Occipital lobe (tissue), 1 donor: ENCODE measurements at regions not wholly inside any gene's neighbourhood (a gene's known extent, or its start where the extent isn't known, plus 50 kb on each side); places are given as distances from the start of the nearest gene placed in this dataset.

ENCODE experiments used
- DNase-seq: peaks from one replicate; lab custom pipeline; 2025; lab: John Stamatoyannopoulos, UW

- DNase-seq: no peak
Measured at GRCh38 chr15:47439146-47440111, 277.9 kb upstream of the SEMA6D start.

DNA sequence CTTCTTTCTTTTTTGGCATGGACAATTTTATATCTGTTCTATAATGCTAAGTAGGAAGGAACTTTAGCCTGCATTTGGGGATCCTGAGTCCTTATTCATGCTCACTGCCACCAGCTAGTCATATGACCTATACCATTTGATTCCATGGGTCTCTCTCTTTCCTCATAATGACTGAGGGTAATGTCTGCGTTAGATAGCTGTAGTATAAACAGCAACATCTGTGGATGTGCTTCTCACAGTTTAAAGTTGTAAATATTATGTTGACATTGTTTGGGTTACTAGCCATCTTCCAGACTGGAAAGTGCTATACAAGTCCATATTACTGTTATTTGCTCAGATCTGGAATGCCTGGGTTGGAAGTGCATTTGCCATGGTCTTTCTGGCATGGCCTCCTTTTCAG, 274.9 kb upstream of the SEMA6D start:
- DNase-seq: no peak

DNA sequence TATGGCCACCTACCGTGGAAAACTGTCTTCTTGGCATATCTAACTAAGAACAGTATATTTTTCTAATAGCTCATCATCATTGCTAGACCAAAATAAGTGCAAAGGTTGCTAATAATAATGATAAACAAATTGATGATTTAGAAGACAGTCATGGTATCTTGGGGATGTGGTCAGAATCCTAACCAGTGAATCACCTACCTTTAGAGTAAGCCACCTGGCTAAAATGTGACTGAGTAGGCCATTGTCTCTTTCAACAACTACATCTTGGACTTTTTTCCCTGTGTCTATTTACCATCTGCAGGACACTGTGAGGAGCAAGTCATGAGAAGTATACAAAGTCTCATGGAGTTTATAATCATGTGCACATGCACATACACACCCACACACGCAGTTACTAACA, 273.5 kb upstream of the SEMA6D start:
- no peak for DNase-seq

DNA sequence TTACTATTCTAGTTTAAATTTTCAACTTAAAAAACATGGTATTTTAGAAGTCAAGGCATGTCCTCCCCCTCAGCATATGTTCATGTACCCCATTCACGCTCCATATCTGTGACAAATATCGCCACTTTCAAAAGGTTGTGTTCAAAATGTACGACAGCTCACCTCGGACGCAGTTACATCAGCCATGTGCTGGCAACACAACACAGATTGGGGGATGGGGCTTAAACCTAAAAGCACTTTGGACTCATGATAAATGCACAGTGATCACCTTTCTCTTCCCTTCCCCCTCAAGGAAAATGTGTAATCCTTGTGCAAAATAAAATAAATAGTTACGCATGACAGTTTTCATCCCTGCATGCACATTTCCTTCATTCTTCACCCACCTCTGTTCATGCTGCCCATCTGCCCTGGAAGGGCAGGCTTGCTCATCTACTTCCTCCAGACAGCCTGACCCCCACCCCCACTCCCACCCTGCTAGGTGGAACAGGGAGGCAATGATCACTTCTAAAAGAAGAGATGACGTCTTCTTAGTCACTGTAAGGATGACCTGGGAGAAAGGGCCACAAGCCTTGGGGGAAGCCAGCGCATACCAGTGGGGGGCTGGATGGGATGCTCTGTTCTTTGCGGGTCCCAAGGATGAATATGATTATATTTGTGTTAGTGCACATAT, 271.4 kb upstream of the SEMA6D start:
- no peak for DNase-seq

DNA sequence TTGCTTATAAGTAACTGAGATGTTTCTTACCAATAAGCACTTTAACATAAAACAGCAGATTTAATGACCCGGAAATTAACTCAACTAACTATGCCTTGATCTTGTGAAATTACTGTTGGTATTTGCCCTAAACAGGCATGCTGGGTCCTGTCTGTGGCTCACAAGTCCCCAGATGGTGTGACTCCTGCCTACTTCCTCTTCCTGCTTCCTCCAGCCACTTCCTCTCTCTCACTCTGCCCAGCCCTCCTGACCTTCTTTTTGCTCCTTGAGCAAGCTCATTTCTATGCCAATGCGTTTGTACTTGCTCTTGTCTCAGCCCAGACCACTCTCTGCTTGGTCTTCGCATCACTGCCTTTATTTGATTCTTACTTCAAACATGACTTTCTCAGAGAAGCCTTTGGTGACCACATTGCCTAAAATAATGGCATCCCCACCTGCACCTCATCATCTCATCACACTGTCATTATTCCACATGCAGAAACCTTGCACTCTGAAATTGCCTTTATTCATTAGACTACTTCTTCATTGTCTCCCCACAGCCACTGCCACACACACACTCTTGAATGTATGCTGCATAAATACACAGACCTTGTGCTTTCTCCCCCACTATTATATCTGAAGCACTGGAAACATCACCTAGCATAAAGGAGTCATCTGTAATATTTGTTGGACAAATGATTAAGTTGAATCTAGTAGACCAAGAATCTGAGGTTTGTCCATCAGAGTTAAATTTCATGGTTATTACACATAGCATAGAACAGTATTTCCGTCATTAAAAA, 256.3 kb upstream of the SEMA6D start:
- DNase-seq: no peak

DNA sequence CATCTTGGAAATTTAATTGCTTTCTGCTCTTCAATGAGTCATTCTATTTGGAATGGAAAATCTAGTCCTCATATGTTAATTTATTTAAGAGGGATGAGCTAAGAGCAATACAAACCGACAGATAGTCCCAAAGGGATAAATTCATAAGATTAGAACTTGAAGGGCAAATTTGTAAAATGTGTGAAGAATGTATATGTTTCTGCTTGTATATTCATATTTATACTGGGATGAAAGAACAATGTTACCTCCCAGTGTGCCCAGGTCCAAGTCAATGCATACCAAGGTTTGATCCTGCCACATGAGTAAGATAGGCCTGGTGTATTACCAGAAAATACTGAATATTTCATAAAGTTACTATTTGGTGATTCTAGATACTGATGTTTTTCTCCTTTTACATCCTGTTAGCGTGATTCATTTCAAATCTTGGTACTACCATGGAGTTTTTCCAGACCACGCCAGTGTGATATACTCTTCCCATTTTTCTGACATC, 255.6 kb upstream of the SEMA6D start:
- no peak for DNase-seq

DNA sequence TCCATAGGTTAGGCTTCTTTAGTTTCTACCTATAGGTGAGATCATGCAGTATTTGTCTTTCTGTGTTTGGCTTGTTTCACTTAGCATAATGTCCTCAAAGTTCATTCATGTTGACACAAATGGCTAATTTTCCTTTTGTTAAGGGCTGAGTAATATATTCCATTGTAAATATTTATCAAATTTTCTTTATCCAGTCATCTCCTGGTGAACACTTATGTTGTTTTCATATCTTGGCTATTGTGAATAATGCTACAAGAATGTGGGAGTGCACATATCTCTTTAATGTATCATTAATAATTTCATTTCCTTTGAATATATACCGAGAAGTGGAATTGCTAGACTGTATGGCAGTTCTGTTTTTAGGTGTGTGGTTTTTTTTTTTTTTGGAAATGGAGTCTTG, 250.9 kb upstream of the SEMA6D start:
- no peak for DNase-seq

GRCh38 chr15:47470983-47471382, 246.3 kb upstream of the SEMA6D start:
- DNase-seq: no peak

- DNase-seq: no peak
Measured at GRCh38 chr15:47473106-47473725, 244.1 kb upstream of the SEMA6D start.

- no peak for DNase-seq
Measured at GRCh38 chr15:47473832-47474231, 243.5 kb upstream of the SEMA6D start.

- no peak for DNase-seq
Measured at GRCh38 chr15:47475336-47475735, 242.0 kb upstream of the SEMA6D start.

- DNase-seq: no peak
Measured at GRCh38 chr15:47477341-47477740, 240.0 kb upstream of the SEMA6D start.

- no peak for DNase-seq
Measured at GRCh38 chr15:47484059-47484458, 233.2 kb upstream of the SEMA6D start.

DNA sequence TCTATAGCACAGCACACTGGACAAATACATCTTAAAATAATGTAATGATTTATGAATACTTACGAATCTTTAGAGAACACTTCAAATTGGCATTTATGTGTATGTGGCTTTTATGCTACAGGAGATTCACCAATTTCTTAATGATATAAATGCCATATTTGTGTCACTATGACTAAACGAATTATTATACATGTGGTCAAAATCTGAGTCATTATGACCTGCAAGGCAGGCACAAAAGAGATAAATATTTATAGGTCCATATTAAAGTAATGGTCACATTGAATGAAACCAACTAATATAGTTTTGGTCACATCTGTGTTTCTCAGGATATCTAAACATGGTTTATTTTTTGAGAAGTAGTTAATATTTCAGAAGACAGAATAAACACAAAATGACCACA, 232.3 kb upstream of the SEMA6D start:
- DNase-seq: no peak

GRCh38 chr15:47485419-47485818, 231.9 kb upstream of the SEMA6D start:
- DNase-seq: no peak

- DNase-seq: no peak
Measured at GRCh38 chr15:47486040-47486439, 231.3 kb upstream of the SEMA6D start.

DNA sequence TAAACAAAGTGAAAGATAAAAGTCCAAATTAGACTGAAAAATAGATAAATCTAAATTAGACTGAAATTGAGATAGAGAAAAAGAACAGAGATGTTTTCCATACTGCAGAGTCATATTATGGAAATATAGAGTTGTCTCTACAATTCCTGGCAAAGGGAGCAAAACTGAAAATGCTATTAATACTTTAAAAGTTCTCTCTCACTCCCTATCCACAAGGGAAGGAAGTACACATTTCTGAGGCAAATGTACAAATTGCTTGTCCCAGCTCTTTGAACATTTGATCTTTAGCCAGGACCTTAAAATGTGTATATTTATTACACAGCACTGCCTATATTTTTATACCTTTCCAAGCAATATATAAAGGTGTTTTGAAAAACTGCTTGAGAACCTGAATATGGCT, 225.1 kb upstream of the SEMA6D start:
- DNase-seq: no peak

GRCh38 chr15:47493357-47494247, 223.7 kb upstream of the SEMA6D start:
- no peak for DNase-seq

GRCh38 chr15:47496343-47497185, 220.7 kb upstream of the SEMA6D start:
- DNase-seq: no peak
